AG04449 (cell line): ENCODE measurements at regions not wholly inside any gene's neighbourhood (a gene's known extent, or its start where the extent isn't known, plus 50 kb on each side); places are given as distances from the start of the nearest gene placed in this dataset.
"Not testable (repeated sequence)": the region's sequence is repeated elsewhere in the genome, so short reads cannot be mapped to it uniquely, and the experiment has no call there.

Source experiments
- CTCF ChIA-PET: fragments of 350-600 bp; formaldehyde crosslinking; extraction: SDS; loops from one replicate; lab custom pipeline; 2021; ENCODE audit warnings: antibody characterized with exemption; lab: Yijun Ruan, JAX
- POLR2A ChIA-PET: fragments of 400-600, 350-600 bp; formaldehyde crosslinking; extraction: SDS; loops from one replicate; lab custom pipeline; 2020; ENCODE audit warnings: antibody characterized with exemption, inconsistent platforms; lab: Yijun Ruan, JAX
- DNase-seq: peaks from one replicate; pipeline ENCODE4 v3.0.0-alpha.2; 2010; ENCODE audit warnings: low read depth, low spot score
- H3K4me3 ChIP-seq: 2 replicates; pipeline ENCODE4 v1.5.1; 2011; ENCODE audit warnings: low read depth, mild to moderate bottlenecking, control low read depth, low read length
- CTCF ChIP-seq: IDR thresholded peaks from one replicate; pipeline ENCODE4 v1.5.1; 2011; ENCODE audit warnings: mild to moderate bottlenecking, moderate library complexity, low read length, control low read depth, inconsistent platforms; ENCODE audit not compliant: insufficient read depth; ENCODE audit errors: missing control alignments

- ChIA-PET CTCF (interaction anchor here (1.1 kb wide), 1 partner anchor 10 kb away, joined by 3 read pairs; no protein-coding TSS in a partner anchor), POLR2A (no interaction called here)
- no peak overlapping the region for H3K4me3 ChIP-seq
- no peak for TF ChIP-seq CTCF
- DNase-seq: no peak
Observed at GRCh38 chr10:78600121-78600665, 468.6 kb upstream of the ZMIZ1 start.

- no peak for TF ChIP-seq CTCF
- DNase-seq: no peak
- H3K4me3 ChIP-seq: no peak overlapping the region
- CTCF ChIA-PET: interaction anchor here (1.1 kb wide), 1 partner anchor 11 kb away, joined by 3 read pairs; no protein-coding TSS in a partner anchor
- POLR2A ChIA-PET: interaction anchor here (0.5 kb wide), 1 partner anchor 55 kb away, joined by 3 read pairs; no protein-coding TSS in a partner anchor
Observed at GRCh38 chr10:78600740-78601139, 468.0 kb upstream of the ZMIZ1 start.

DNA sequence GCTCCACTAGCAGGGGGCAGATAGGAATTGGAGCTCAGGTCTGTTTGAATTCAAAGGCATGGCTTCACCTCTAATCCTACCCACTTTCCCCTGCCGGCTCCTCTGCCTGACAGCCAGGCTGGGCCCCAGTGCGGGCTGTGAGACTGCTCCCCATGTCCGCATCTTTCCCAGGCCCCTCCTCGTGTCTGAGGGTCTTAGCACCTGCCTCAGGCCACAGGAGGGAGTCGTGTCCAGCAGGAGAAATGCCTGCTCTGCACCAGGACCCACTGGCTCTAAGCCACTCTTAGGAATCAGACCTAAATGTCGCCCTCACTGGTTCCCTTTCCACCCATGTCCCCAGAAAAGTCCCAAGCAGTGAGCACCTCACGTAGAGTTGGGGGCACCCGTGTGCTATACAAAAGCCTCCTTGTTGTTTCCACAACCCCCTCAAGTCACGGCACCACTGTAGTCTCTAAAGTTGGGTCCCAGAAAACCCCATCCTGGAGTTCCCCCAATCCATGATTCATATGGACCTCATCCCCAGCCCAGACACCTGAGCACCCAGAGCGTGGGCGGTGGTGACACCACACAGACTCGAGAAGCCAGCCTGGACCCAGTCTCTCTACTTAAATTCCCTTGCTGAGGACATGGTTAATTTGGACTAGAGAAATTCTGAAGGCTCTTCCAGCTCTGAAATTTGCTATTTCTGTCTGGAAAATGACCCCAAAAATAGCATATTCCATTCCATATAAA, 466.4 kb upstream of the ZMIZ1 start:
- ChIA-PET CTCF (no interaction called here), POLR2A (no interaction called here)
- TF ChIP-seq CTCF: no peak
- no peak for DNase-seq
- no peak overlapping the region for H3K4me3 ChIP-seq

DNA sequence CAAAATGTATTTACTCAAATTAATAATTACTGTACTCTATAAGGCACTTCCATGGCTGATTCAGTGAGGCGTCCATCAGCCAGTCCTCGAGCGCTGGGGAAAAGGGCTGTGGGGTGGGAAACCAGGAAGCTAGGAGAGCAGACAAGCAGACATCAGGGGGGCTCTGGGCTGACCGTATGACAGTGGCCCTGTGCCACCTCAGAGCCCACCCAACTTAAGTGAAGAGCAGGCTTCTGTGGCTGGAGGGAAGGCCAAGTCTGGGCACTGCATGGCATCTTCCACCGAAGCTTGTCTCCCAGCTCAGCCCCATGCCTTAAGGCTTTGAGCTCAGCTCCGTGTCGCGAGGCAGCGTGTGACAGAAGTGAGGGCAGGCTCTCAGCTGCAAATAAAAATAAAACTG, 464.5 kb upstream of the ZMIZ1 start:
- ChIA-PET CTCF (no interaction called here), POLR2A (no interaction called here)
- H3K4me3 ChIP-seq: no peak overlapping the region
- DNase-seq: no peak
- TF ChIP-seq CTCF: no peak

- H3K4me3 ChIP-seq: no peak overlapping the region
- ChIA-PET CTCF (interaction anchor here (1.2 kb wide), 2 partner anchors 13 to 597 kb away, joined by 3 read pairs; no protein-coding TSS in a partner anchor), POLR2A (no interaction called here)
- no peak for TF ChIP-seq CTCF
- no peak for DNase-seq
Observed at GRCh38 chr10:78604721-78605120, 464.0 kb upstream of the ZMIZ1 start.

- no peak for TF ChIP-seq CTCF
- no peak overlapping the region for H3K4me3 ChIP-seq
- DNase-seq: no peak
- ChIA-PET CTCF (interaction anchor here (0.7 to 1.2 kb wide), 3 partner anchors 8 to 596 kb away, joined by 3 read pairs; no protein-coding TSS in a partner anchor), POLR2A (no interaction called here)
Observed at GRCh38 chr10:78605800-78606350, 462.9 kb upstream of the ZMIZ1 start.

- H3K4me3 ChIP-seq, CTCF ChIA-PET, DNase-seq, POLR2A ChIA-PET: not testable (repeated sequence)
Observed at GRCh38 chr10:78606766-78607165, 462.0 kb upstream of the ZMIZ1 start.
